H9 (cell line): ENCODE measurements at regions not wholly inside any gene's neighbourhood (a gene's known extent, or its start where the extent isn't known, plus 50 kb on each side); places are given as distances from the start of the nearest gene placed in this dataset.

ENCODE experiments used
- DNase-seq: peaks from one replicate; pipeline ENCODE4 v3.0.0-alpha.2; 2017
- H2AFZ ChIP-seq: one replicate; pipeline ENCODE4 v1.6.1; 2013; ENCODE audit warnings: mild to moderate bottlenecking, low read length, control low read depth, moderate library complexity
- H2AK5ac ChIP-seq: 2 replicates; pipeline ENCODE4 v1.6.1; 2013; ENCODE audit warnings: low read length, control low read depth, mixed read lengths; ENCODE audit not compliant: insufficient read length
- H2BK120ac ChIP-seq: one replicate; pipeline ENCODE4 v1.6.1; 2013; ENCODE audit warnings: low read depth, mild to moderate bottlenecking, low read length, control low read depth, inconsistent platforms; ENCODE audit not compliant: poor library complexity, severe bottlenecking
- H2BK12ac ChIP-seq: 2 replicates; pipeline ENCODE4 v1.6.1; 2013; ENCODE audit warnings: low read length, control low read depth, mixed read lengths, low read depth; ENCODE audit not compliant: insufficient read length
- H2BK15ac ChIP-seq: 2 replicates; pipeline ENCODE4 v1.6.1; 2013; ENCODE audit warnings: low read depth, low read length, control low read depth
- H2BK20ac ChIP-seq: one replicate; pipeline ENCODE4 v1.6.1; 2013; ENCODE audit warnings: low read depth, mild to moderate bottlenecking, low read length, control low read depth, inconsistent platforms; ENCODE audit not compliant: poor library complexity, severe bottlenecking
- H2BK5ac ChIP-seq: 2 replicates; pipeline ENCODE4 v1.6.1; 2013; ENCODE audit warnings: low read length, control low read depth, mixed read lengths; ENCODE audit not compliant: insufficient read length
- H3K14ac ChIP-seq: 2 replicates; pipeline ENCODE4 v1.6.1; 2013; ENCODE audit warnings: low read length, control low read depth; ENCODE audit not compliant: insufficient read depth
- H3K18ac ChIP-seq: 2 replicates; pipeline ENCODE4 v1.6.1; 2013; ENCODE audit warnings: low read depth, mild to moderate bottlenecking, mixed read lengths, low read length, control low read depth; ENCODE audit not compliant: insufficient read length
- H3K23ac ChIP-seq: 2 replicates; pipeline ENCODE4 v1.6.1; 2013; ENCODE audit warnings: low read length, control low read depth, mixed read lengths, low read depth; ENCODE audit not compliant: insufficient read length
- H3K23me2 ChIP-seq: 2 replicates; pipeline ENCODE4 v1.6.1; 2013; ENCODE audit warnings: low read depth, mild to moderate bottlenecking, mixed read lengths, low read length, control low read depth; ENCODE audit not compliant: insufficient read length, poor library complexity, severe bottlenecking
- H3K27ac ChIP-seq: 2 replicates; pipeline ENCODE4 v1.5.1; 2013; ENCODE audit warnings: low read length, control low read depth, mixed read lengths, low read depth; ENCODE audit not compliant: insufficient read length
- H3K27me3 ChIP-seq: 2 replicates; pipeline ENCODE4 v1.6.1; 2013; ENCODE audit warnings: low read length, control low read depth, inconsistent platforms; ENCODE audit not compliant: insufficient read depth
- H3K4ac ChIP-seq: 2 replicates; pipeline ENCODE4 v1.6.1; 2013; ENCODE audit warnings: low read depth, mild to moderate bottlenecking, control low read depth, inconsistent platforms, low read length, moderate library complexity
- H3K4me1 ChIP-seq: 2 replicates; pipeline ENCODE4 v1.6.1; 2013; ENCODE audit warnings: low read length, control low read depth, inconsistent platforms; ENCODE audit not compliant: insufficient read depth
- H3K4me2 ChIP-seq: 2 replicates; pipeline ENCODE4 v1.6.1; 2013; ENCODE audit warnings: low read length, control low read depth, mixed read lengths; ENCODE audit not compliant: insufficient read length, insufficient read depth
- H3K56ac ChIP-seq: 2 replicates; pipeline ENCODE4 v1.6.1; 2013; ENCODE audit warnings: low read depth, mild to moderate bottlenecking, mixed read lengths, low read length, control low read depth; ENCODE audit not compliant: insufficient read length
- H3K79me1 ChIP-seq: 2 replicates; pipeline ENCODE4 v1.6.1; 2013; ENCODE audit warnings: low read depth, mild to moderate bottlenecking, moderate library complexity, low read length, control low read depth, inconsistent platforms; ENCODE audit not compliant: insufficient read depth, poor library complexity, severe bottlenecking
- H3K79me2 ChIP-seq: 2 replicates; pipeline ENCODE4 v1.6.1; 2013; ENCODE audit warnings: low read length, control low read depth, inconsistent platforms; ENCODE audit not compliant: insufficient read depth
- H3K9ac ChIP-seq: 2 replicates; pipeline ENCODE4 v1.6.1; 2013; ENCODE audit warnings: low read length, control low read depth, mixed read lengths; ENCODE audit not compliant: insufficient read length; ENCODE audit errors: extremely low read depth
- H3K9me3 ChIP-seq: one replicate; pipeline ENCODE4 v1.6.1; 2013; ENCODE audit warnings: low read depth, low read length, inconsistent platforms; ENCODE audit not compliant: control insufficient read depth
- H3T11ph ChIP-seq: one replicate; pipeline ENCODE4 v1.6.1; 2013; ENCODE audit warnings: mild to moderate bottlenecking, low read length, control low read depth, inconsistent platforms
- H4K20me1 ChIP-seq: one replicate; pipeline ENCODE4 v1.6.1; 2013; ENCODE audit not compliant: control insufficient read depth, insufficient read length, insufficient read depth
- H4K5ac ChIP-seq: 2 replicates; pipeline ENCODE4 v1.6.1; 2013; ENCODE audit warnings: low read depth, mild to moderate bottlenecking, mixed read lengths, low read length, control low read depth; ENCODE audit not compliant: insufficient read length
- H4K8ac ChIP-seq: replicated peaks from 2 replicates; pipeline ENCODE4 v1.6.1; 2013; ENCODE audit warnings: low read length, control low read depth, mixed read lengths, low read depth; ENCODE audit not compliant: insufficient read length
- H4K91ac ChIP-seq: 2 replicates; pipeline ENCODE4 v1.6.1; 2013; ENCODE audit warnings: low read depth, mild to moderate bottlenecking, moderate library complexity, mixed read lengths, low read length, control low read depth; ENCODE audit not compliant: insufficient read length
- H3K27ac Mint-ChIP-seq, 3 experiments: 2 replicates in 2 of 3; 3 replicates in 1 of 3; pipeline ENCODE4 v1.8.0; 2020 to 2021; ENCODE audit warnings: mixed read lengths in 3 of 3, mild to moderate bottlenecking in 1 of 3, moderate library complexity in 1 of 3
- H3K27me3 Mint-ChIP-seq: 2 replicates; pipeline ENCODE4 v1.8.0; 2021; ENCODE audit warnings: low read depth, mild to moderate bottlenecking, moderate library complexity, mixed read lengths
- H3K36me3 Mint-ChIP-seq, 3 experiments: 2 replicates in 2 of 3; 3 replicates in 1 of 3; pipeline ENCODE4 v1.8.0; 2020 to 2021; ENCODE audit warnings: low read depth in 3 of 3, mixed read lengths in 3 of 3; ENCODE audit not compliant: insufficient read depth in 1 of 3
- H3K4me1 Mint-ChIP-seq, 2 experiments: 2 replicates each; pipeline ENCODE4 v1.8.0; 2020; ENCODE audit warnings: mixed read lengths in 2 of 2
- H3K4me3 Mint-ChIP-seq, 2 experiments: 2 replicates in 1 of 2; 3 replicates in 1 of 2; pipeline ENCODE4 v1.8.0; 2020 to 2021; ENCODE audit warnings: mild to moderate bottlenecking in 2 of 2, mixed read lengths in 2 of 2, moderate library complexity in 1 of 2
- H3K9me3 Mint-ChIP-seq, 2 experiments: 2 replicates in 1 of 2; 3 replicates in 1 of 2; pipeline ENCODE4 v1.8.0; 2020; ENCODE audit warnings: mild to moderate bottlenecking in 2 of 2, mixed read lengths in 2 of 2, moderate library complexity in 1 of 2
- WGBS: extraction: QIAGEN DNeasy Blood & Tissue Kit; methylation state at CpG from one replicate; pipeline ENCODE4 v1.1.7; 2013; ENCODE audit warnings: missing lambda C conversion rate, low lambda C conversion rate, mixed read lengths; ENCODE audit not compliant: insufficient read length; ENCODE audit errors: extremely low coverage; 5-methylcytosine and 5-hydroxymethylcytosine counted together
- TF ChIP-seq, protein P1 (sequence below): fragments of 200-600 bp; sonication (generic); conservative IDR thresholded peaks from 3 replicates; pipeline ENCODE4 v1.8.0; 2021; ENCODE audit warnings: antibody characterized with exemption, mild to moderate bottlenecking

DNA sequence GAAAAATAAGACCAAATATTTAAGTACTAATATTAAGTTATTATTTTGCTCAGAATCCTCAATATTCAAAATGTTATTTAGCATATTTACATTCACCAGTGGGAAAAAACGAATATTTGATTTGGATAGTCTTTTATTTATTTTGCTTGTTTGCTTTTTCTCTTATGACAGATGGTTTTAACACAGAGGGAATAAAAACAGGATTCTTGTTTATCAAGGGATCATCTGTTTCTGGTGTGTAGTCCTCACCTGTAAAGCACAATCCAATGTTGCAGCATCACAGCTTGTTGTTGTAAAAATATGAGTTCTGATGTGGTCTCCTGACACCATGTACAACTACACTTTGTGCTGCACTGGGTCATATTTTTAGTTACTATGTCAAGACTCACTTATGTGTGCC, 103.9 kb downstream of the AVPR1A start:
- Histone ChIP-seq H3K9me3 (no peaks in the 10 kb centered on the region), H3K79me1 (no peaks in the 10 kb centered on the region), H3K4me1 (no peaks in the 10 kb centered on the region), H2BK20ac (no peak overlapping the region), H3K56ac (no peak overlapping the region), H2BK120ac (no peak overlapping the region), H2BK5ac (no peak overlapping the region), H3K9ac (no peak overlapping the region), H4K5ac (no peak overlapping the region), H3K14ac (no peak overlapping the region), H2AFZ (no peak overlapping the region), H3K79me2 (no peaks in the 10 kb centered on the region), H3K4ac (no peak overlapping the region), H3K27me3 (no peaks in the 10 kb centered on the region), H2BK12ac (no peak overlapping the region), H4K8ac (no peak overlapping the region), H3K27ac (no peak overlapping the region), H2AK5ac (no peak overlapping the region), H4K91ac (no peak overlapping the region), H4K20me1 (no peaks in the 10 kb centered on the region), H3T11ph (no peak overlapping the region), H3K4me2 (no peak overlapping the region), H2BK15ac (no peak overlapping the region), H3K23ac (no peak overlapping the region), H3K18ac (no peak overlapping the region), H3K23me2 (no peaks in the 10 kb centered on the region)
- H3K4me1 Mint-ChIP-seq = no peaks in the 10 kb centered on the region
- no CpG with 5 or more reads among the region's 1 CpG for WGBS
- no peaks in the 10 kb centered on the region for H3K36me3 Mint-ChIP-seq
- no peaks in the 10 kb centered on the region; the same call in 1 of the 2 replicates for H3K27me3 Mint-ChIP-seq
- H3K4me3 Mint-ChIP-seq = no peak overlapping the region
- no peaks in the 10 kb centered on the region for H3K9me3 Mint-ChIP-seq
- TF ChIP-seq, protein P1, sequence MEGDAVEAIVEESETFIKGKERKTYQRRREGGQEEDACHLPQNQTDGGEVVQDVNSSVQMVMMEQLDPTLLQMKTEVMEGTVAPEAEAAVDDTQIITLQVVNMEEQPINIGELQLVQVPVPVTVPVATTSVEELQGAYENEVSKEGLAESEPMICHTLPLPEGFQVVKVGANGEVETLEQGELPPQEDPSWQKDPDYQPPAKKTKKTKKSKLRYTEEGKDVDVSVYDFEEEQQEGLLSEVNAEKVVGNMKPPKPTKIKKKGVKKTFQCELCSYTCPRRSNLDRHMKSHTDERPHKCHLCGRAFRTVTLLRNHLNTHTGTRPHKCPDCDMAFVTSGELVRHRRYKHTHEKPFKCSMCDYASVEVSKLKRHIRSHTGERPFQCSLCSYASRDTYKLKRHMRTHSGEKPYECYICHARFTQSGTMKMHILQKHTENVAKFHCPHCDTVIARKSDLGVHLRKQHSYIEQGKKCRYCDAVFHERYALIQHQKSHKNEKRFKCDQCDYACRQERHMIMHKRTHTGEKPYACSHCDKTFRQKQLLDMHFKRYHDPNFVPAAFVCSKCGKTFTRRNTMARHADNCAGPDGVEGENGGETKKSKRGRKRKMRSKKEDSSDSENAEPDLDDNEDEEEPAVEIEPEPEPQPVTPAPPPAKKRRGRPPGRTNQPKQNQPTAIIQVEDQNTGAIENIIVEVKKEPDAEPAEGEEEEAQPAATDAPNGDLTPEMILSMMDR = no peak
- DNase-seq = no peak
- no peak overlapping the region for H3K27ac Mint-ChIP-seq
